ENCODE measurements at regions not wholly inside any gene's neighbourhood (a gene's known extent, or its start where the extent isn't known, plus 50 kb on each side); places are given as distances from the start of the nearest gene placed in this dataset.
"Not testable (repeated sequence)": the region's sequence is repeated elsewhere in the genome, so short reads cannot be mapped to it uniquely, and the experiment has no call there.

DNA sequence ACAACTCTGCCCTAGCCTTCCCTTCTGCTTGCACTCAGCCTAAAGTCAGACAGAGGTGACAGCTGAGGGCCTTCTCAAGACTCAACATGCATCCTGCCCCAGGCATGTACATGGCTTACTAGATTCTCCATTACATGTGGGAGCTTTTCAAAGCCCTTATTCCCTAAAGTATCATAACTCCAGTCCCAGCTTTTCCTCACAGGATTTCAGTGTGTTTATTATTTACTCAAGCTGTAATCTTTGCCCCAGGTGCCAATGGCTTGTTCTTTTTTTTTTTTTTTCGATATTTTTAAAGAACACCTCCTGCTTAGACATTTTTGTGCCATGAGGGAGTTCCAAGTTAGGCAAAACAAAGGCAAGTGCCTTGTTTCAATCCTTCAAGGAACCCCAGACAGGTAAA lies 154.0 kb upstream of the RADX start:
- H3K4me3 ChIP-seq (ENCODE audit: low read depth, low read length), result no peak overlapping the region
- DNase-seq (ENCODE audit: low read depth), result no peak
- TF ChIP-seq, protein P1, sequence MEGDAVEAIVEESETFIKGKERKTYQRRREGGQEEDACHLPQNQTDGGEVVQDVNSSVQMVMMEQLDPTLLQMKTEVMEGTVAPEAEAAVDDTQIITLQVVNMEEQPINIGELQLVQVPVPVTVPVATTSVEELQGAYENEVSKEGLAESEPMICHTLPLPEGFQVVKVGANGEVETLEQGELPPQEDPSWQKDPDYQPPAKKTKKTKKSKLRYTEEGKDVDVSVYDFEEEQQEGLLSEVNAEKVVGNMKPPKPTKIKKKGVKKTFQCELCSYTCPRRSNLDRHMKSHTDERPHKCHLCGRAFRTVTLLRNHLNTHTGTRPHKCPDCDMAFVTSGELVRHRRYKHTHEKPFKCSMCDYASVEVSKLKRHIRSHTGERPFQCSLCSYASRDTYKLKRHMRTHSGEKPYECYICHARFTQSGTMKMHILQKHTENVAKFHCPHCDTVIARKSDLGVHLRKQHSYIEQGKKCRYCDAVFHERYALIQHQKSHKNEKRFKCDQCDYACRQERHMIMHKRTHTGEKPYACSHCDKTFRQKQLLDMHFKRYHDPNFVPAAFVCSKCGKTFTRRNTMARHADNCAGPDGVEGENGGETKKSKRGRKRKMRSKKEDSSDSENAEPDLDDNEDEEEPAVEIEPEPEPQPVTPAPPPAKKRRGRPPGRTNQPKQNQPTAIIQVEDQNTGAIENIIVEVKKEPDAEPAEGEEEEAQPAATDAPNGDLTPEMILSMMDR (conservative IDR thresholded peaks at IDR 0.05; ENCODE audit: low read depth, low read length), result no peak

DNA sequence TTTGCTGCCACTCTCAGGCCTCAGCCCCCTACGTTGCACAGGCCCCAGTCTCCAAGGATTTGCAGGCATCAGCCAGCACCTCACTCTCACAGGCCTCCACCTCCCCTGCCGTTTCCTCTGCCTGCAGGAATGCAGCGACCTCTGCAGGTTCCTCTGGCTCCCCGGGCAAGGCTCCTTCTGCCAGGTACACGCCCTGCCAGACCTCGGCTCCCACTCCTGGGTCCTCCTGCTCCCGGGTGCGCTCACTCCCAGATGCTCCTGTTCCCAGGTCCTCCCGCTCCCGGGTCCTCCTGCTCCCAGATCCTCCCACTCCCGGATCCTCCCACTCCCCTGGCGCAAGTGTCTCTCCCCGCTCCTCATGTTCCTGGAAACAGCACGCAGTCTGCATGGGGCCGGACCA lies 144.4 kb upstream of the RADX start:
- H3K4me3 ChIP-seq (ENCODE audit: low read depth, low read length), result no peak overlapping the region
- no peak for DNase-seq (ENCODE audit: low read depth)
- TF ChIP-seq, protein P1 (conservative IDR thresholded peaks at IDR 0.05; ENCODE audit: low read depth, low read length), result no peak

DNA sequence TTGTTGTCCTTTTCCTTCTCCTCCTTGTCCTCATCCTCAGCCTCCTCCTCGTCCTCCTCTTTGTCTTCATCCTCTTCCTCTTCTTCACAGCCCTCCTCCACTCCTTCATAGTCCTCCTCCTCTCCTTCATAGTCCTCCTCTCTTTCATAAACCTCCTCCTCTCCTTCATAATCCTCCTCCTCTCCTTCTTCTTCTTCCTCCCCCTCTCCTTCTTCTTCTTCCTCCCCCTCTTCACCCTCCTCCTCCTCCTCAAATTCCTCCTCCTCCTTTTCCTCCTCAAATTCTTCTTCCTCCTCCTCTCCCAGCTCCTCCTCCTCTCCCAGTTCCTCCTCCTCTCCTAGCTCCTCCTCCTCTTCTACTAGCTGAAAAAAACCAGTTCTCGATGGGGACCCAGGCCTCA lies 143.8 kb upstream of the RADX start:
- no peak for DNase-seq (ENCODE audit: low read depth)
- no peak overlapping the region for H3K4me3 ChIP-seq (ENCODE audit: low read depth, low read length)
- TF ChIP-seq, protein P1 (conservative IDR thresholded peaks at IDR 0.05; ENCODE audit: low read depth, low read length), result no peak

DNA sequence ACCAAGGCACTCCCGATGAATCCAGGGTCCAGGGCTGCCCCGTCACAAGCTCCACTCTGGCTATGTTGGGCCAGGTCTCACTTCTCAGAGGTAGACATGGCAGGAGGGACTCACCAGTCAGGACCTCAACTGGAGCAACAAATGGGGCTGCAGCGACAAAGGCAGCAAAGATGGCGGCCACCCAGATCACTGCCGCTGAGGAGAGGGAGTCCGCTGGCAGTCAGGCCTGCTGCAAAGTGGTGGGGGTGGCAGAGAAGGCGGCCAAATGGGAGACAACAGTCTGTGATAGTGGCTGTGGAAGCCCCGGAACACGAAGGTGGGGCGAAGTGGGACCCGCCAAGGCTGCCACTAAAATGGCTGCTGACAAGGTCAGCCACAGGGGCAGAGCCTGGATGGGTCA lies 143.3 kb upstream of the RADX start:
- TF ChIP-seq, protein P1 (conservative IDR thresholded peaks at IDR 0.05; ENCODE audit: low read depth, low read length), result no peak
- no peak overlapping the region for H3K4me3 ChIP-seq (ENCODE audit: low read depth, low read length)
- DNase-seq (ENCODE audit: low read depth), result no peak

DNA sequence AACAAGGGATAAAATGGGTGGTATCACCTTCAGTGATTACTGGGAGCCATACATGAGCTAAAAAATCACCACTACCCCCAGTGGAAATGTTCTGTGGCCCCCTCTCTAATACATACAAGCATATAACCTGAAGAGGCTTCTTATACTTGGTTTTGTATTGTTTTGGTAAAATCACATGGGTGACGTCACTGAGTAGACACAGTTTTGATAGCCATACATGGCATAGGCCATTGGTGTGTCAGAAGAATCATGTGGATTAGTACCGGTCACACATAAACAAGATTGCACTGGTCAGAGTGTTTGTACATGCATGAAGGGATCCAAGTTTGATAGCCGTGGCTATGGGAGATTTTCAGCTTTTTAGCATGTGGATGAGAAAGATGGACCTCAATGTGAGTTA lies 131.9 kb upstream of the RADX start:
- H3K4me3 ChIP-seq (ENCODE audit: low read depth, low read length), result no peak overlapping the region
- TF ChIP-seq, protein P1 (conservative IDR thresholded peaks at IDR 0.05; ENCODE audit: low read depth, low read length), result no peak
- no peak for DNase-seq (ENCODE audit: low read depth)

DNA sequence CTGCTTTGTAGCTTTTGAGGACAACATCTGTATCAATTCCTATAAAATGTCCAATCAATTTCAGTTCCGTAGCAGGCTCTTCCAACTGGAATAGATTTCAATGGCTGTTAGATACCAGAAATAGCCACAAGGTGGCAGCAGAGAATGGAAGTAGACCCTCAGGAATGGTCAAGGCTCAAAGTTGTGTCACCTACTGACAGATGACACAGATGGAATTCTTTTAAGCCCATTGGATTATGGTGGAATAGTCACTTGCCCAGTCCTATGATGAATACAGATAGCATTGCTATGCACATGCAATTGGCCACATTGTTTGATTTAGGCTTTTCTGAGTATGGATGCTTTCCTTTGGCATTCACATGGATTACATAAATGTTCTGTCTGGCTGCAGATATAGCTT lies 130.4 kb upstream of the RADX start:
- peak; percentile 12 for DNase-seq (ENCODE audit: low read depth)
- TF ChIP-seq, protein P1 (conservative IDR thresholded peaks at IDR 0.05; ENCODE audit: low read depth, low read length), result peak; percentile 71
- H3K4me3 ChIP-seq (ENCODE audit: low read depth, low read length), result no peak overlapping the region

DNA sequence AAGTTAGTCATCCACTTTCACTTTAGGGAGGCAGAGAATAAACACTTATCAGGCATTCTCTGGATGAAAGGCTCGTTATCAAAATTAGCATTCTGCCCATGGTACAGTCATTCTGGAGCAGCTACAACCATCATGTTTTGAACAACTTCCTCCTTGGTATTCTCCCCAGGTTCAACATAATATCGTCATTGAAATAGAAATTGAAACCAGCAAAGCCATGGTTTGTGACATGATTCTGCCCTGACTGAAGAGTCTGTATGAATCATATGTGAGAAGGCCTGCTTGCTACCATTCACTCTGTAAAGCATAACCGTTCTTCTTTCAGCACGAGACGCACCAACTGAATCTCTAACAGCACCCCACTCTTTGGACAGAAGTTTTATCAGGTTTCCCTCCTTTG lies 127.5 kb upstream of the RADX start:
- TF ChIP-seq, protein P1 (conservative IDR thresholded peaks at IDR 0.05; ENCODE audit: low read depth, low read length), result no peak
- DNase-seq (ENCODE audit: low read depth), result no peak
- H3K4me3 ChIP-seq (ENCODE audit: low read depth, low read length), result no peak overlapping the region

DNA sequence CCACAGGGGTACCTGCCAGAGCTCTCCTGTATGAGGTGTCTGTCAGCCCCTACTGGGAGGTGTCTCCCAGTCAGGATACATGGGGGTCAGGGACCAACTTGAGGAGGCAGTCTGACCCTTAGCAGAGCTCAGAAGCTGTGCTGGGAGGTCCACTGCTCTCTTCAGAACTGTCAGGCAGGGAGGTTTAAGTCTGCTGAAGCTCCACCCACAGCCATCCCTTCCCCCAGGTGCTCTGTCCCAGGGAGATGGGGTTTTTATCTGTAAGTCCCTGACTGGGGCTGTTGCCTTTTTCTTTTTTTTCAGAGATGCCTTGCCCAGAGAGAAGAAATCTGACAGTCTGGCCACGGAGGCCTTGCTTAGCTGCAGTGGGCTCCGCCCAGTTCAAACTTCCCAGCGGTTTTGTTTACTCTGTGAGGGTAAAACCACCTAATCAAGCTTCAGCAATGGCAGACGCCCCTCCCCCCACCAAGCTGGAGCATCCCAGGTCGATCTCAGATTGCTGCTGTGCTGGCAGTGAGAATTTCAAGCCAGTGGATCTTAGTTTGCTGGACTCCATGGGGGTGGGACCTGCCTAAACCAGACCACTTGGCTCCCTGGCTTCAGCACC lies 118.5 kb upstream of the RADX start:
- H3K4me3 ChIP-seq (ENCODE audit: low read depth, low read length); DNase-seq (ENCODE audit: low read depth): not testable (repeated sequence)

All from epithelial cell of proximal tubule (primary cell).